Progenitor cell of endocrine pancreas (in vitro differentiated cells): ENCODE measurements at regions not wholly inside any gene's neighbourhood (a gene's known extent, or its start where the extent isn't known, plus 50 kb on each side); places are given as distances from the start of the nearest gene placed in this dataset.

ENCODE experiments used
- DNase-seq: peaks from one replicate; pipeline ENCODE4 v3.0.0; 2021; ENCODE audit warnings: low spot score; ENCODE audit not compliant: unreplicated experiment
- H3K27ac Mint-ChIP-seq: 2 replicates; pipeline ENCODE4 v1.8.0; 2021; ENCODE audit warnings: mild to moderate bottlenecking, moderate library complexity, mixed read lengths
- H3K27me3 Mint-ChIP-seq: 2 replicates; pipeline ENCODE4 v1.8.0; 2021; ENCODE audit warnings: mixed read lengths
- H3K36me3 Mint-ChIP-seq: 2 replicates; pipeline ENCODE4 v1.8.0; 2022; ENCODE audit warnings: mixed read lengths; ENCODE audit not compliant: insufficient read depth
- H3K4me1 Mint-ChIP-seq: 2 replicates; pipeline ENCODE4 v1.8.0; 2021; ENCODE audit warnings: low read depth, mixed read lengths
- H3K4me3 Mint-ChIP-seq: 2 replicates; pipeline ENCODE4 v1.8.0; 2021; ENCODE audit warnings: low read depth, mild to moderate bottlenecking, moderate library complexity, mixed read lengths
- H3K9me3 Mint-ChIP-seq: 2 replicates; pipeline ENCODE4 v1.8.0; 2021; ENCODE audit warnings: low read depth, mixed read lengths
- CTCF ChIP-seq: fragments of 200-600 bp; sonication (generic); IDR thresholded peaks from one replicate; pipeline ENCODE4 v1.5.0; 2021; ENCODE audit warnings: antibody characterized with exemption, mild to moderate bottlenecking; ENCODE audit not compliant: unreplicated experiment

- no peak for TF ChIP-seq CTCF
- no peaks in the 10 kb centered on the region for H3K4me1 Mint-ChIP-seq
- H3K36me3 Mint-ChIP-seq, result no peaks in the 10 kb centered on the region
These were observed 183.0 kb upstream of the PGRMC2 start for GRCh38 chr4:128470492-128471053.

GRCh38 chr4:128468123-128468989 lies 180.7 kb upstream of the PGRMC2 start:
- no peak for TF ChIP-seq CTCF
- H3K4me1 Mint-ChIP-seq, result peaks cover 3% of the 10 kb centered on the region
- H3K36me3 Mint-ChIP-seq, result no peaks in the 10 kb centered on the region
- no peak overlapping the region for H3K4me3 Mint-ChIP-seq
- DNase-seq, result no peak
- H3K27me3 Mint-ChIP-seq, result peaks cover 4% of the 10 kb centered on the region
- H3K27ac Mint-ChIP-seq, result no peak overlapping the region
- H3K9me3 Mint-ChIP-seq, result no peaks in the 10 kb centered on the region

More at GRCh38 chr4:128470492-128471053, 183.0 kb upstream of the PGRMC2 start:
- no peak overlapping the region for H3K27ac Mint-ChIP-seq
- DNase-seq, result no peak
- peaks cover 4% of the 10 kb centered on the region for H3K27me3 Mint-ChIP-seq
- no peaks in the 10 kb centered on the region for H3K9me3 Mint-ChIP-seq
- H3K4me3 Mint-ChIP-seq, result no peak overlapping the region

- Mint-ChIP-seq H3K27me3 (no peaks in the 10 kb centered on the region), H3K4me3 (no peak overlapping the region), H3K27ac (no peak overlapping the region), H3K4me1 (peaks cover 3% of the 10 kb centered on the region), H3K36me3 (no peaks in the 10 kb centered on the region), H3K9me3 (no peaks in the 10 kb centered on the region)
- no peak for DNase-seq
- TF ChIP-seq CTCF, result no peak
These were observed 177.9 kb upstream of the PGRMC2 start for GRCh38 chr4:128465523-128465922.

GRCh38 chr4:128463006-128463405 lies 175.4 kb upstream of the PGRMC2 start:
- no peak for DNase-seq
- H3K4me3 Mint-ChIP-seq, result no peak overlapping the region
- no peak for TF ChIP-seq CTCF

GRCh38 chr4:128462103-128462783 lies 174.6 kb upstream of the PGRMC2 start:
- H3K27me3 Mint-ChIP-seq, result no peaks in the 10 kb centered on the region
- no peak overlapping the region for H3K27ac Mint-ChIP-seq
- peaks cover 3% of the 10 kb centered on the region for H3K4me1 Mint-ChIP-seq
- no peaks in the 10 kb centered on the region for H3K36me3 Mint-ChIP-seq
- no peak overlapping the region for H3K4me3 Mint-ChIP-seq
- no peak for TF ChIP-seq CTCF
- no peak for DNase-seq
- H3K9me3 Mint-ChIP-seq, result no peaks in the 10 kb centered on the region

More at GRCh38 chr4:128463006-128463405, 175.4 kb upstream of the PGRMC2 start:
- H3K4me1 Mint-ChIP-seq, result peaks cover 3% of the 10 kb centered on the region
- no peaks in the 10 kb centered on the region for H3K27me3 Mint-ChIP-seq
- no peaks in the 10 kb centered on the region for H3K36me3 Mint-ChIP-seq
- no peak overlapping the region for H3K27ac Mint-ChIP-seq
- H3K9me3 Mint-ChIP-seq, result no peaks in the 10 kb centered on the region
